ENCODE measurements at regions not wholly inside any gene's neighbourhood (a gene's known extent, or its start where the extent isn't known, plus 50 kb on each side); places are given as distances from the start of the nearest gene placed in this dataset.
"Not testable (repeated sequence)": the region's sequence is repeated elsewhere in the genome, so short reads cannot be mapped to it uniquely, and the experiment has no call there.

DNA sequence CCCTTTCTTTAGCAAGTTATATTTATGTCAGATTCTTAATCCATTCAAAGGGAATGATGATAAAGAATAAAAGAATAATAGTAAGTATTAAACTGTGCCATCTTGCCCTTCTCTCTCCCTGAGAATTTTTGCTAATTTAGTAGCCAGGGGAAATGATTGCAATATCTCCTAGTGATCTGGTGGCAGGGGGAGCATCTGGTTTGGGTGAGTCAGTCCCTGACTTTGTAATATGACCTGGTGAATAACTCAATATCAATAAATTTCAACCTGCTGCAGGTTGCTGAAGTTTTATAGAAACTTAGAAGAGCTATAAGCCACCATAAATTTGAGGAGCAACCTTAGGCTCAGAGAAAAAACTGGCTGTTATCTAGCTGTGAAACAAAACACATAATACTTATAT is 149.4 kb downstream of the SYT15 start:
- H3K9me3 ChIP-seq (ENCODE audit: low read depth, low read length, poor library complexity, severe bottlenecking); H3K27ac ChIP-seq (ENCODE audit: low read depth, low read length, poor library complexity, severe bottlenecking); intact Hi-C loops (cut with micrococcal nuclease; ENCODE audit: unreplicated experiment); CTCF ChIA-PET; DNase-seq (ENCODE audit: low spot score); H3K4me3 ChIP-seq (ENCODE audit: low read depth, low read length, poor library complexity, severe bottlenecking); POLR2A ChIA-PET (ENCODE audit: low non-redundant PET); H3K36me3 ChIP-seq (ENCODE audit: insufficient read depth, low read length, poor library complexity, severe bottlenecking); H3K27me3 ChIP-seq (replicated peaks; ENCODE audit: insufficient read depth, low read depth, low read length, poor library complexity); BruUV-seq (replicated peaks); H3K4me1 ChIP-seq (ENCODE audit: insufficient read depth, low read length, poor library complexity, severe bottlenecking): not testable (repeated sequence)

- H3K27ac ChIP-seq (ENCODE audit: low read depth, low read length, poor library complexity, severe bottlenecking); DNase-seq (ENCODE audit: low spot score); H3K4me1 ChIP-seq (ENCODE audit: insufficient read depth, low read length, poor library complexity, severe bottlenecking); BruUV-seq (replicated peaks); H3K36me3 ChIP-seq (ENCODE audit: insufficient read depth, low read length, poor library complexity, severe bottlenecking); POLR2A ChIA-PET (ENCODE audit: low non-redundant PET); H3K9me3 ChIP-seq (ENCODE audit: low read depth, low read length, poor library complexity, severe bottlenecking); CTCF ChIA-PET; H3K27me3 ChIP-seq (replicated peaks; ENCODE audit: insufficient read depth, low read depth, low read length, poor library complexity); H3K4me3 ChIP-seq (ENCODE audit: low read depth, low read length, poor library complexity, severe bottlenecking); intact Hi-C loops (cut with micrococcal nuclease; ENCODE audit: unreplicated experiment): not testable (repeated sequence)
Measured at GRCh38 chr10:46730729-46731128, 151.8 kb downstream of the SYT15 start.

GRCh38 chr10:46733635-46734261 is 154.8 kb downstream of the SYT15 start:
- CTCF ChIA-PET; intact Hi-C loops (cut with micrococcal nuclease; ENCODE audit: unreplicated experiment); H3K4me3 ChIP-seq (ENCODE audit: low read depth, low read length, poor library complexity, severe bottlenecking); H3K27me3 ChIP-seq (replicated peaks; ENCODE audit: insufficient read depth, low read depth, low read length, poor library complexity); H3K9me3 ChIP-seq (ENCODE audit: low read depth, low read length, poor library complexity, severe bottlenecking); BruUV-seq (replicated peaks); H3K27ac ChIP-seq (ENCODE audit: low read depth, low read length, poor library complexity, severe bottlenecking); DNase-seq (ENCODE audit: low spot score); H3K4me1 ChIP-seq (ENCODE audit: insufficient read depth, low read length, poor library complexity, severe bottlenecking); POLR2A ChIA-PET (ENCODE audit: low non-redundant PET); H3K36me3 ChIP-seq (ENCODE audit: insufficient read depth, low read length, poor library complexity, severe bottlenecking): not testable (repeated sequence)

GRCh38 chr10:46734262-46734642 is 155.3 kb downstream of the SYT15 start:
- H3K9me3 ChIP-seq (ENCODE audit: low read depth, low read length, poor library complexity, severe bottlenecking); H3K4me1 ChIP-seq (ENCODE audit: insufficient read depth, low read length, poor library complexity, severe bottlenecking); H3K36me3 ChIP-seq (ENCODE audit: insufficient read depth, low read length, poor library complexity, severe bottlenecking); H3K4me3 ChIP-seq (ENCODE audit: low read depth, low read length, poor library complexity, severe bottlenecking); CTCF ChIA-PET; H3K27ac ChIP-seq (ENCODE audit: low read depth, low read length, poor library complexity, severe bottlenecking); H3K27me3 ChIP-seq (replicated peaks; ENCODE audit: insufficient read depth, low read depth, low read length, poor library complexity); BruUV-seq (replicated peaks); DNase-seq (ENCODE audit: low spot score); intact Hi-C loops (cut with micrococcal nuclease; ENCODE audit: unreplicated experiment); POLR2A ChIA-PET (ENCODE audit: low non-redundant PET): not testable (repeated sequence)

- H3K36me3 ChIP-seq (ENCODE audit: insufficient read depth, low read length, poor library complexity, severe bottlenecking); H3K27me3 ChIP-seq (replicated peaks; ENCODE audit: insufficient read depth, low read depth, low read length, poor library complexity); BruUV-seq (replicated peaks); H3K27ac ChIP-seq (ENCODE audit: low read depth, low read length, poor library complexity, severe bottlenecking); DNase-seq (ENCODE audit: low spot score); intact Hi-C loops (cut with micrococcal nuclease; ENCODE audit: unreplicated experiment); H3K4me1 ChIP-seq (ENCODE audit: insufficient read depth, low read length, poor library complexity, severe bottlenecking); CTCF ChIA-PET; POLR2A ChIA-PET (ENCODE audit: low non-redundant PET); H3K9me3 ChIP-seq (ENCODE audit: low read depth, low read length, poor library complexity, severe bottlenecking); H3K4me3 ChIP-seq (ENCODE audit: low read depth, low read length, poor library complexity, severe bottlenecking): not testable (repeated sequence)
Measured at GRCh38 chr10:46739919-46740318, 161.0 kb downstream of the SYT15 start.

DNA sequence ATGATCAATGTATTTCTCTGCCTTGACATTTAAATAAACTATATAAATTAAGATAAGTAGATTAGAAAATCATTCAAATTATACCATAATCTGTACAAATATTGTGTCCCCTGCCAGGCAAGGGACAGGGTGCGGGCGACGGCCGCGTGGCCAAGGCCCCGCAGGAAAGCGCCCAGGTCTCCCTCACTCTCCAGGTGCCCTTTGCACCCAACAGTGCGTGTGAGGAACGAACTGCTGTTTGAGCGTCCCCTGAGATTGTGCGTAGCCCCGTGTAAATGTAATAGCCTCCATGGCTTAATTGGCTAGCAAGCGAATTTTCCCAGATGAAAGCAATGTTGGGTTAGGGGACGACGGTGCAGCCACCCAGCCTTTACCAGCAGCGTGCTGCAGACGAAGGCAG is 161.4 kb downstream of the SYT15 start:
- H3K36me3 ChIP-seq (ENCODE audit: insufficient read depth, low read length, poor library complexity, severe bottlenecking); H3K4me1 ChIP-seq (ENCODE audit: insufficient read depth, low read length, poor library complexity, severe bottlenecking); H3K4me3 ChIP-seq (ENCODE audit: low read depth, low read length, poor library complexity, severe bottlenecking); H3K27ac ChIP-seq (ENCODE audit: low read depth, low read length, poor library complexity, severe bottlenecking); intact Hi-C loops (cut with micrococcal nuclease; ENCODE audit: unreplicated experiment); POLR2A ChIA-PET (ENCODE audit: low non-redundant PET); DNase-seq (ENCODE audit: low spot score); CTCF ChIA-PET; H3K27me3 ChIP-seq (replicated peaks; ENCODE audit: insufficient read depth, low read depth, low read length, poor library complexity); BruUV-seq (replicated peaks); H3K9me3 ChIP-seq (ENCODE audit: low read depth, low read length, poor library complexity, severe bottlenecking): not testable (repeated sequence)

DNA sequence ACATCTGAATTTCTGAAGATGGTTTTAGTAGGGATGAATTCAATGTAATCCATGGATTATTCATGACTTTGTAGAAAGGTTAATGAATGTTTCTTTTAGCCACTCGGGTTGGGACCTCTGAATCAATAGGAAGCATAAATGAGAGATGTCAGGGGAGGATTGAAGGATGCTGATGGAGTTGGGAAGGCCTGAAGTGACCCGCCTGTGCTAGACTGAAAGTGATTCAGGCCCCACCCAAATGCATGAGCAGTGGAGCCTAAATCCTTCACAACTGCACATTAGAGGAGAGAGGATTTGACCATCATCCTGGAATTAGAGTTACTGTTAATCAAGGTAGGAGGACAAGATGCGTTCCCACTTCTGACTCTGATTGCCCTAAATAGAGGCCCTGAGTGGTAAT is 162.2 kb upstream of the PTPN20 start:
- H3K27ac ChIP-seq (ENCODE audit: low read depth, low read length, poor library complexity, severe bottlenecking); H3K27me3 ChIP-seq (replicated peaks; ENCODE audit: insufficient read depth, low read depth, low read length, poor library complexity); POLR2A ChIA-PET (ENCODE audit: low non-redundant PET); H3K36me3 ChIP-seq (ENCODE audit: insufficient read depth, low read length, poor library complexity, severe bottlenecking); H3K4me3 ChIP-seq (ENCODE audit: low read depth, low read length, poor library complexity, severe bottlenecking); H3K9me3 ChIP-seq (ENCODE audit: low read depth, low read length, poor library complexity, severe bottlenecking); BruUV-seq (replicated peaks); intact Hi-C loops (cut with micrococcal nuclease; ENCODE audit: unreplicated experiment); H3K4me1 ChIP-seq (ENCODE audit: insufficient read depth, low read length, poor library complexity, severe bottlenecking); CTCF ChIA-PET; DNase-seq (ENCODE audit: low spot score): not testable (repeated sequence)

DNA sequence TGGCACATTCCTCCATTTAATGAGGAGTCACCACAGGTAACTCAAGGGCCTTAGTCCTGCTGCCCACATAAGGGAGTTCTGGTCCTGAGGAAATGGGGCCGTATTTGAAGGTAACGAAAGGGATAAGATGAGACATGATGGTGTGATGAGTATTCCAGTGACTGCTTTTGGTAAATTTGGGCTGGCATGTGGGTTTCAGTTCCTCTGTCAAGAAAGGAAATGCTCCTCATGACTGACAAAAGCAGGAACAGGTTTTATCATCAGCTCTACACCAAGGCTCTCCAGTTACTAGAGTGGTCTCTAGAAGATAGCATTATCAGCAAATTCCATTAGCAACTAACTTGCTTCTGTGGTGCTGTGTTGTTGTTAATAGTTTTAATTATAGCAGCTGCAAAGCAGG is 161.8 kb upstream of the PTPN20 start:
- H3K4me1 ChIP-seq (ENCODE audit: insufficient read depth, low read length, poor library complexity, severe bottlenecking); H3K27me3 ChIP-seq (replicated peaks; ENCODE audit: insufficient read depth, low read depth, low read length, poor library complexity); POLR2A ChIA-PET (ENCODE audit: low non-redundant PET); H3K4me3 ChIP-seq (ENCODE audit: low read depth, low read length, poor library complexity, severe bottlenecking); H3K36me3 ChIP-seq (ENCODE audit: insufficient read depth, low read length, poor library complexity, severe bottlenecking); H3K27ac ChIP-seq (ENCODE audit: low read depth, low read length, poor library complexity, severe bottlenecking); intact Hi-C loops (cut with micrococcal nuclease; ENCODE audit: unreplicated experiment); CTCF ChIA-PET; BruUV-seq (replicated peaks); H3K9me3 ChIP-seq (ENCODE audit: low read depth, low read length, poor library complexity, severe bottlenecking); DNase-seq (ENCODE audit: low spot score): not testable (repeated sequence)
